HEK293T (cell line): ENCODE measurements at regions not wholly inside any gene's neighbourhood (a gene's known extent, or its start where the extent isn't known, plus 50 kb on each side); places are given as distances from the start of the nearest gene placed in this dataset.

Experiments used
- ARNT ChIP-seq: fragments of 450-650 bp; IDR thresholded peaks from 2 replicates; pipeline ENCODE4 v1.6.1; 2017; ENCODE audit warnings: mild to moderate bottlenecking
- SP1 ChIP-seq: fragments of 450-650 bp; IDR thresholded peaks from 2 replicates; pipeline ENCODE4 v1.6.1; 2017

GRCh38 chr6:48695872-48696271 lies 584.9 kb upstream of the PTCHD4 start:
- no peak for TF ChIP-seq ARNT
- TF ChIP-seq SP1, result no peak
